Left ventricle myocardium superior (tissue), 1 donor: ENCODE measurements at regions not wholly inside any gene's neighbourhood (a gene's known extent, or its start where the extent isn't known, plus 50 kb on each side); places are given as distances from the start of the nearest gene placed in this dataset.
"Not testable (repeated sequence)": the region's sequence is repeated elsewhere in the genome, so short reads cannot be mapped to it uniquely, and the experiment has no call there.

Experiments
- ATAC-seq: fragments of 200-7000 bp; cut with Tn5 transposase; one replicate; pipeline ENCODE4 v1.9.1; 2020; ENCODE audit warnings: mild to moderate bottlenecking, moderate library complexity
- DNase-seq: peaks from one replicate; pipeline ENCODE4 v3.0.0-alpha.2; 2020
- intact Hi-C: fragments of 100-400 bp; cut with micrococcal nuclease; formaldehyde crosslinking; loops from one replicate; pipeline ENCODE4 v1.11.0; 2022
- donor health status: DM: no; HTN: yes; CAD: no; lungs with severe emphysema.

- ATAC-seq (no peak), DNase-seq (no peak)
- intact Hi-C loops, result no loop called here
Observed at GRCh38 chr3:163556813-163557523, 1521.3 kb downstream of the SI start.

- ATAC-seq (no peak), DNase-seq (no peak)
- intact Hi-C loops, result no loop called here
Observed at GRCh38 chr3:163555918-163556317, 1522.4 kb downstream of the SI start.

- DNase-seq (no peak), ATAC-seq (no peak)
- intact Hi-C loops, result no loop called here
Observed at GRCh38 chr3:163552659-163552966, 1525.7 kb downstream of the SI start.

- ATAC-seq, intact Hi-C loops, DNase-seq: not testable (repeated sequence)
Observed at GRCh38 chr3:163551915-163552658, 1526.2 kb downstream of the SI start.

GRCh38 chr3:163548015-163548414 is 1530.3 kb downstream of the SI start:
- intact Hi-C loops, result no loop called here
- ATAC-seq (no peak), DNase-seq (no peak)

GRCh38 chr3:163547014-163547685 is 1531.1 kb downstream of the SI start:
- DNase-seq (no peak), ATAC-seq (no peak)
- intact Hi-C loops, result no loop called here

GRCh38 chr3:163543662-163544061 is 1534.6 kb downstream of the SI start:
- intact Hi-C loops, result no loop called here
- DNase-seq (no peak), ATAC-seq (no peak)

GRCh38 chr3:163541629-163542028 is 1536.7 kb downstream of the SI start:
- no peak for DNase-seq
- ATAC-seq, result no peak
- intact Hi-C loops, result no loop called here

GRCh38 chr3:163538387-163538786 is 1539.9 kb downstream of the SI start:
- ATAC-seq, result no peak
- intact Hi-C loops, result no loop called here
- no peak for DNase-seq

GRCh38 chr3:163533381-163533780 is 1544.9 kb downstream of the SI start:
- intact Hi-C loops, result no loop called here
- no peak for DNase-seq

GRCh38 chr3:163523375-163523774 is 1554.9 kb downstream of the SI start:
- intact Hi-C loops, result no loop called here
- no peak for DNase-seq
- ATAC-seq, result no peak

More at GRCh38 chr3:163533381-163533780, 1544.9 kb downstream of the SI start:
- ATAC-seq, result no peak

GRCh38 chr3:163521261-163521660 is 1557.0 kb downstream of the SI start:
- intact Hi-C loops, result no loop called here
- ATAC-seq (no peak), DNase-seq (no peak)

- DNase-seq, result no peak
- no peak for ATAC-seq
- intact Hi-C loops, result no loop called here
Observed at GRCh38 chr3:163518065-163518464, 1560.2 kb downstream of the SI start.

GRCh38 chr3:163513149-163513657 is 1565.1 kb downstream of the SI start:
- no peak for DNase-seq
- intact Hi-C loops, result no loop called here

GRCh38 chr3:163508206-163508605 is 1570.1 kb downstream of the SI start:
- ATAC-seq (no peak), DNase-seq (no peak)
- intact Hi-C loops, result no loop called here

More at GRCh38 chr3:163513149-163513657, 1565.1 kb downstream of the SI start:
- ATAC-seq, result no peak

GRCh38 chr3:163504974-163505373 is 1573.3 kb downstream of the SI start:
- no peak for ATAC-seq
- intact Hi-C loops, result no loop called here
- DNase-seq, result no peak

- ATAC-seq, intact Hi-C loops: not testable (repeated sequence)
- DNase-seq, result peak; percentile 10
Observed at GRCh38 chr3:163499736-163500219, 1578.5 kb downstream of the SI start.

- ATAC-seq, DNase-seq, intact Hi-C loops: not testable (repeated sequence)
Observed at GRCh38 chr3:163498842-163499735, 1579.2 kb downstream of the SI start.

- DNase-seq (no peak), ATAC-seq (no peak)
- intact Hi-C loops, result no loop called here
Observed at GRCh38 chr3:163491714-163492113, 1586.6 kb downstream of the SI start.
